B cell (primary cell): ENCODE measurements at regions not wholly inside any gene's neighbourhood (a gene's known extent, or its start where the extent isn't known, plus 50 kb on each side); places are given as distances from the start of the nearest gene placed in this dataset.

Source experiments
- ATAC-seq: fragments of 200-7000 bp; cut with Tn5 transposase; one replicate; pipeline ENCODE4 v1.10.0; 2021; ENCODE audit warnings: low read depth, mild to moderate bottlenecking, moderate number of reproducible peaks, moderate library complexity
- CTCF ChIA-PET: fragments of 350-600 bp; sonication (Branson Sonifier 250); formaldehyde crosslinking; loops from one replicate; lab custom pipeline; 2021; ENCODE audit warnings: antibody characterized with exemption, inconsistent platforms; lab: Charles Lee
- POLR2A ChIA-PET: fragments of 350-600 bp; sonication (Branson Sonifier 250); formaldehyde crosslinking; loops from one replicate; lab custom pipeline; 2021; ENCODE audit warnings: antibody characterized with exemption; lab: Charles Lee
- DNase-seq: peaks from one replicate; pipeline ENCODE4 v3.0.0; 2013
- H2AFZ ChIP-seq: 2 replicates; pipeline ENCODE4 v1.6.1; 2012; ENCODE audit warnings: mild to moderate bottlenecking, low read depth, low read length; ENCODE audit not compliant: insufficient read depth, poor library complexity, severe bottlenecking
- H3K27ac ChIP-seq, 2 donors: 1 replicate in 1 of 2; 2 replicates in 1 of 2; pipeline ENCODE4 v1.5.1; 2012 to 2013; ENCODE audit warnings: low read length in 2 of 2, mild to moderate bottlenecking in 2 of 2, moderate library complexity in 1 of 2
- H3K27me3 ChIP-seq, 4 experiments: fragments of 200-600 bp in 1 of 4; sonication (generic) in 1 of 4; replicated peaks in 1 of 4; 1 replicate in 2 of 4; 2 replicates in 2 of 4; pipeline versions ENCODE4 v1.6.1 to v1.7.0; 2013 to 2016; ENCODE audit warnings: low read length in 3 of 4, mild to moderate bottlenecking in 2 of 4, mixed read lengths in 1 of 4, moderate library complexity in 1 of 4; ENCODE audit not compliant: insufficient read depth in 4 of 4, control insufficient read depth in 3 of 4; ENCODE audit errors: control extremely low read depth in 1 of 4
- H3K36me3 ChIP-seq, 2 experiments: replicated peaks in 1 of 2; 1 replicate in 1 of 2; 2 replicates in 1 of 2; pipeline versions ENCODE4 v1.6.1 to v1.7.1; 2013; ENCODE audit warnings: low read length in 1 of 2; ENCODE audit not compliant: insufficient read depth in 2 of 2, control insufficient read depth in 1 of 2; ENCODE audit errors: control extremely low read depth in 1 of 2, extremely low read depth in 1 of 2
- H3K4me1 ChIP-seq, 2 donors: fragments of 200-600 bp in 1 of 2; sonication (generic) in 1 of 2; 1 replicate in 1 of 2; 2 replicates in 1 of 2; pipeline versions ENCODE4 v1.5.1 to v1.6.1; 2013 to 2017; ENCODE audit warnings: low read length in 2 of 2; ENCODE audit not compliant: control insufficient read depth in 2 of 2, insufficient read depth in 2 of 2
- H3K4me2 ChIP-seq: replicated peaks from 2 replicates; pipeline ENCODE3; 2012; ENCODE audit warnings: mild to moderate bottlenecking, low read depth, low read length; ENCODE audit not compliant: poor library complexity, severe bottlenecking
- H3K4me3 ChIP-seq, 5 experiments: fragments of 200-600 bp in 1 of 5; sonication (generic) in 1 of 5; 1 replicate in 3 of 5; 2 replicates in 2 of 5; pipeline versions ENCODE4 v1.5.1 to v1.7.0; 2011 to 2016; ENCODE audit warnings: low read length in 4 of 5, mild to moderate bottlenecking in 4 of 5, low read depth in 2 of 5, control low read depth in 1 of 5, moderate library complexity in 1 of 5; ENCODE audit not compliant: insufficient read depth in 1 of 5; ENCODE audit errors: control extremely low read depth in 1 of 5, extremely low read depth in 1 of 5
- H3K79me2 ChIP-seq: fragments of 200-600 bp; sonication (generic); one replicate; pipeline ENCODE4 v1.6.0; 2016; ENCODE audit warnings: low read length; ENCODE audit not compliant: control insufficient read depth, insufficient read depth
- H3K9ac ChIP-seq: fragments of 200-600 bp; sonication (generic); 2 replicates; pipeline ENCODE4 v1.6.1; 2017; ENCODE audit warnings: mild to moderate bottlenecking, low read length, moderate library complexity
- H3K9me3 ChIP-seq, 3 donors: one replicate each; pipeline versions ENCODE4 v1.6.1 to v1.7.1; 2013; ENCODE audit warnings: low read length in 2 of 3; ENCODE audit not compliant: control insufficient read depth in 2 of 3, insufficient read depth in 1 of 3; ENCODE audit errors: control extremely low read depth in 1 of 3
- H4K20me1 ChIP-seq: 2 replicates; pipeline ENCODE4 v1.6.0; 2012; ENCODE audit warnings: mild to moderate bottlenecking, low read length; ENCODE audit not compliant: insufficient read depth, control insufficient read depth, poor library complexity, severe bottlenecking
- H3K27ac Mint-ChIP-seq: one replicate; pipeline ENCODE4 v1.8.0; 2021; ENCODE audit warnings: mixed read lengths
- H3K27me3 Mint-ChIP-seq: one replicate; pipeline ENCODE4 v1.8.0; 2021; ENCODE audit warnings: mixed read lengths
- H3K4me1 Mint-ChIP-seq: one replicate; pipeline ENCODE4 v1.8.0; 2021; ENCODE audit warnings: mixed read lengths
- H3K4me3 Mint-ChIP-seq: one replicate; pipeline ENCODE4 v1.8.0; 2021; ENCODE audit warnings: mixed read lengths
- H3K9me3 Mint-ChIP-seq: one replicate; pipeline ENCODE4 v1.8.0; 2022; ENCODE audit warnings: mixed read lengths; ENCODE audit not compliant: insufficient read depth
- CTCF ChIP-seq: fragments of 200-600 bp; IDR thresholded peaks from one replicate; pipeline ENCODE4 v1.8.0; 2022; ENCODE audit warnings: antibody characterized with exemption, mild to moderate bottlenecking
- EZH2 ChIP-seq: IDR thresholded peaks from 2 replicates; pipeline ENCODE4 v1.6.1; 2012; ENCODE audit warnings: borderline replicate concordance, low read depth, mild to moderate bottlenecking, moderate library complexity, low read length; ENCODE audit not compliant: insufficient read depth, poor library complexity, severe bottlenecking
- WGBS: methylation state at CpG from one replicate; pipeline ENCODE4 v1.1.5; 2013; ENCODE audit warnings: missing lambda C conversion rate; ENCODE audit not compliant: insufficient coverage; 5-methylcytosine and 5-hydroxymethylcytosine counted together
- intact Hi-C: fragments of 100-400 bp; cut with micrococcal nuclease; formaldehyde crosslinking; loops from one replicate; pipeline ENCODE4 v1.10.0; 2022

- no peaks in the 10 kb centered on the region for H3K36me3 ChIP-seq
- ChIA-PET POLR2A (no interaction called here), CTCF (no interaction called here)
- H3K4me3 ChIP-seq: no peak overlapping the region
- H3K27me3 Mint-ChIP-seq: peaks cover 10% of the 10 kb centered on the region
- no peaks in the 10 kb centered on the region for H3K4me1 ChIP-seq
- no peaks in the 10 kb centered on the region for H3K9me3 Mint-ChIP-seq
- 93% methylated on average over 3 of the region's 5 CpGs for WGBS
- no peaks in the 10 kb centered on the region for H3K79me2 ChIP-seq
- no peak overlapping the region for H3K4me3 Mint-ChIP-seq
- no peak overlapping the region for H3K4me2 ChIP-seq
- no peaks in the 10 kb centered on the region for H3K4me1 Mint-ChIP-seq
- H3K27me3 ChIP-seq: peaks cover 0 to 5% (median 1%) of the 10 kb centered on the region in 4 experiments
- TF ChIP-seq EZH2: no peak
- H3K27ac Mint-ChIP-seq: no peak overlapping the region
- no peak overlapping the region for H3K27ac ChIP-seq
- no peak overlapping the region for H3K9ac ChIP-seq
- H4K20me1 ChIP-seq: no peaks in the 10 kb centered on the region
- ATAC-seq (no peak), DNase-seq (no peak)
- no peaks in the 10 kb centered on the region for H3K9me3 ChIP-seq
- H2AFZ ChIP-seq: no peak overlapping the region
- intact Hi-C loops: no loop called here
Observed at GRCh38 chr2:236935083-236935482, 150.6 kb upstream of the COPS8 start.

GRCh38 chr2:236935631-236936445 is 149.9 kb upstream of the COPS8 start:
- no peaks in the 10 kb centered on the region for H3K9me3 ChIP-seq
- H3K27me3 ChIP-seq: peaks cover 0 to 5% (median 1%) of the 10 kb centered on the region in 4 experiments
- intact Hi-C loops: no loop called here
- no peaks in the 10 kb centered on the region for H3K4me1 ChIP-seq
- H3K4me3 ChIP-seq: no peak overlapping the region
- ATAC-seq: no peak
- no peak overlapping the region for H3K27ac ChIP-seq
- H3K36me3 ChIP-seq: no peaks in the 10 kb centered on the region
- WGBS: 76% methylated on average over 8 of the region's 10 CpGs
- no peak overlapping the region for H3K9ac ChIP-seq
- H3K4me1 Mint-ChIP-seq: no peaks in the 10 kb centered on the region
- TF ChIP-seq EZH2 (no peak), CTCF (no peak)
- no peaks in the 10 kb centered on the region for H3K79me2 ChIP-seq
- H4K20me1 ChIP-seq: no peaks in the 10 kb centered on the region
- H3K27ac Mint-ChIP-seq: no peak overlapping the region
- peaks cover 10% of the 10 kb centered on the region for H3K27me3 Mint-ChIP-seq
- DNase-seq: no peak
- H3K9me3 Mint-ChIP-seq: no peaks in the 10 kb centered on the region
- H3K4me3 Mint-ChIP-seq: no peak overlapping the region
- ChIA-PET CTCF (no interaction called here), POLR2A (no interaction called here)
- H3K4me2 ChIP-seq: no peak overlapping the region
- H2AFZ ChIP-seq: no peak overlapping the region
